PC-3 (cell line): ENCODE measurements at regions not wholly inside any gene's neighbourhood (a gene's known extent, or its start where the extent isn't known, plus 50 kb on each side); places are given as distances from the start of the nearest gene placed in this dataset.

ENCODE experiments used
- ATAC-seq: fragments of 200-7000 bp; cut with Tn5 transposase; 2 replicates; pipeline ENCODE4 v1.9.1; 2020; ENCODE audit warnings: mild to moderate bottlenecking, moderate library complexity
- BruUV-seq: library from RNA; stranded (reverse); fragments of 400-500 nt; replicated peaks from 2 replicates; lab custom pipeline; 2021; lab: Mats Ljungman, UMichigan
- CTCF ChIA-PET: fragments of 300-600 bp; sonication (Branson Sonifier 250); formaldehyde crosslinking; loops from one replicate; lab custom pipeline; 2022; ENCODE audit warnings: antibody characterized with exemption; lab: Charles Lee
- POLR2A ChIA-PET: fragments of 300-600 bp; sonication (Branson Sonifier 250); formaldehyde crosslinking; loops from one replicate; lab custom pipeline; 2022; ENCODE audit warnings: antibody characterized with exemption; ENCODE audit not compliant: unreplicated experiment; lab: Charles Lee
- DNase-seq: peaks from one replicate; pipeline ENCODE4 v3.0.0-alpha.2; 2015
- H2AFZ ChIP-seq: fragments of 300-600 bp; sonication (generic); 2 replicates; pipeline ENCODE4 v1.6.0; 2016; ENCODE audit warnings: antibody characterized with exemption, low read length
- H3F3A ChIP-seq: fragments of 300-600 bp; sonication (generic); one replicate; pipeline ENCODE4 v1.6.0; 2017; ENCODE audit warnings: antibody characterized with exemption, low read length, control low read depth, mild to moderate bottlenecking; ENCODE audit not compliant: unreplicated experiment
- H3K27ac ChIP-seq: fragments of 300-600 bp; sonication (generic); 2 replicates; pipeline ENCODE4 v1.5.1; 2016; ENCODE audit warnings: mild to moderate bottlenecking, low read length
- H3K27me3 ChIP-seq: fragments of 300-600 bp; sonication (generic); 2 replicates; pipeline ENCODE4 v1.6.1; 2016; ENCODE audit warnings: low read length, mixed read lengths
- H3K36me3 ChIP-seq: fragments of 300-600 bp; sonication (generic); 2 replicates; pipeline ENCODE4 v1.6.1; 2016; ENCODE audit warnings: low read depth, mixed run types, low read length, mixed read lengths
- H3K4me1 ChIP-seq: fragments of 300-600 bp; sonication (generic); 2 replicates; pipeline ENCODE4 v1.5.1; 2016; ENCODE audit warnings: low read length; ENCODE audit not compliant: insufficient read depth
- H3K4me2 ChIP-seq: fragments of 300-600 bp; sonication (generic); 2 replicates; pipeline ENCODE4 v1.6.0; 2016; ENCODE audit warnings: low read length
- H3K4me3 ChIP-seq: fragments of 300-600 bp; sonication (generic); 2 replicates; pipeline ENCODE4 v1.5.1; 2016; ENCODE audit warnings: mild to moderate bottlenecking, low read length, mixed read lengths
- H3K79me2 ChIP-seq: fragments of 300-600 bp; sonication (generic); 2 replicates; pipeline ENCODE4 v1.6.1; 2017; ENCODE audit warnings: low read length, mixed read lengths
- H3K9ac ChIP-seq: fragments of 300-600 bp; sonication (generic); 2 replicates; pipeline ENCODE4 v1.6.0; 2016; ENCODE audit warnings: mild to moderate bottlenecking, low read length
- H3K9me2 ChIP-seq: fragments of 300-600 bp; sonication (generic); replicated peaks from 2 replicates; pipeline ENCODE4 v1.6.1; 2016; ENCODE audit warnings: mixed run types, low read length, mixed read lengths
- H3K9me3 ChIP-seq: fragments of 300-600 bp; sonication (generic); 2 replicates; pipeline ENCODE4 v1.6.1; 2016; ENCODE audit warnings: low read length, mixed read lengths
- H4K20me1 ChIP-seq: fragments of 300-600 bp; sonication (generic); 2 replicates; pipeline ENCODE4 v1.6.1; 2016; ENCODE audit warnings: low read length, mixed read lengths
- CTCF ChIP-seq: fragments of 300-600 bp; sonication (generic); conservative IDR thresholded peaks from 2 replicates; pipeline ENCODE4 v1.5.1; 2017; ENCODE audit warnings: antibody characterized with exemption, low read depth, mild to moderate bottlenecking, low read length
- EZH2 ChIP-seq: fragments of 300-600 bp; sonication (generic); IDR thresholded peaks from one replicate; pipeline ENCODE4 v1.6.1; 2017; ENCODE audit warnings: antibody characterized with exemption, mild to moderate bottlenecking, low read length; ENCODE audit not compliant: unreplicated experiment
- EZH2phosphoT487 ChIP-seq: fragments of 300-600 bp; sonication (generic); IDR thresholded peaks from 2 replicates; pipeline ENCODE4 v1.6.1; 2018; ENCODE audit warnings: mild to moderate bottlenecking, antibody characterized with exemption, low read length, borderline replicate concordance
- intact Hi-C: fragments of 100-400 bp; cut with micrococcal nuclease; formaldehyde crosslinking; loops from 2 replicates; pipeline ENCODE4 v1.9.0; 2023

- peaks cover 42% of the 10 kb centered on the region for H3K27me3 ChIP-seq
- no peak overlapping the region for H3K9ac ChIP-seq
- no peak overlapping the region for H3K4me2 ChIP-seq
- H3K79me2 ChIP-seq, result no peaks in the 10 kb centered on the region
- H3K4me1 ChIP-seq, result no peaks in the 10 kb centered on the region
- TF ChIP-seq EZH2phosphoT487, result no peak
- no peak for TF ChIP-seq EZH2
- no peak for TF ChIP-seq CTCF
- no peak for DNase-seq
- no peak overlapping the region for H3K27ac ChIP-seq
- POLR2A ChIA-PET, result no interaction called here
- H4K20me1 ChIP-seq, result no peaks in the 10 kb centered on the region
- H3K36me3 ChIP-seq, result no peaks in the 10 kb centered on the region
- CTCF ChIA-PET, result no interaction called here
- H2AFZ ChIP-seq, result no peak overlapping the region
- no peak overlapping the region for H3K4me3 ChIP-seq
- H3K9me2 ChIP-seq, result no peaks in the 10 kb centered on the region
- ATAC-seq, result no peak
- no peaks in the 10 kb centered on the region for H3F3A ChIP-seq
- intact Hi-C loops, result no loop called here
- no peaks in the 10 kb centered on the region for H3K9me3 ChIP-seq
- no TSS peak for BruUV-seq
Measured at GRCh38 chr12:4051596-4051995, 178.4 kb upstream of the PARP11 start.

GRCh38 chr12:4050340-4050739 lies 177.1 kb upstream of the PARP11 start:
- intact Hi-C loops, result no loop called here
- ATAC-seq, result no peak
- Histone ChIP-seq H4K20me1 (no peaks in the 10 kb centered on the region), H3K9me2 (no peaks in the 10 kb centered on the region), H2AFZ (no peak overlapping the region), H3K4me1 (no peaks in the 10 kb centered on the region), H3K79me2 (no peaks in the 10 kb centered on the region), H3K9me3 (no peaks in the 10 kb centered on the region), H3K27ac (no peak overlapping the region), H3K4me3 (no peak overlapping the region), H3K4me2 (no peak overlapping the region), H3K36me3 (no peaks in the 10 kb centered on the region), H3F3A (no peaks in the 10 kb centered on the region), H3K9ac (no peak overlapping the region), H3K27me3 (peaks cover 51% of the 10 kb centered on the region)
- CTCF ChIA-PET, result no interaction called here
- BruUV-seq, result no TSS peak
- no peak for TF ChIP-seq EZH2phosphoT487
- no peak for TF ChIP-seq EZH2
- TF ChIP-seq CTCF, result no peak
- no peak for DNase-seq
- POLR2A ChIA-PET, result no interaction called here

- Histone ChIP-seq H3K9me2 (no peaks in the 10 kb centered on the region), H3K27me3 (peaks cover 60% of the 10 kb centered on the region), H3K9ac (no peak overlapping the region), H3K4me1 (no peaks in the 10 kb centered on the region), H3K27ac (no peak overlapping the region), H3K36me3 (no peaks in the 10 kb centered on the region), H3F3A (no peaks in the 10 kb centered on the region), H3K4me3 (no peak overlapping the region), H3K79me2 (no peaks in the 10 kb centered on the region), H2AFZ (no peak overlapping the region), H3K9me3 (no peaks in the 10 kb centered on the region), H4K20me1 (no peaks in the 10 kb centered on the region), H3K4me2 (no peak overlapping the region)
- DNase-seq (no peak), ATAC-seq (no peak)
- CTCF ChIA-PET, result no interaction called here
- intact Hi-C loops, result no loop called here
- no TSS peak for BruUV-seq
- TF ChIP-seq EZH2phosphoT487, result no peak
- TF ChIP-seq EZH2, result no peak
- no peak for TF ChIP-seq CTCF
- POLR2A ChIA-PET, result no interaction called here
Measured at GRCh38 chr12:4049298-4050080, 176.3 kb upstream of the PARP11 start.
